Fibroblast of the aortic adventitia (primary cell): ENCODE measurements at regions not wholly inside any gene's neighbourhood (a gene's known extent, or its start where the extent isn't known, plus 50 kb on each side); places are given as distances from the start of the nearest gene placed in this dataset.

ENCODE experiments used
- DNase-seq: peaks from one replicate; pipeline ENCODE4 v3.0.0-alpha.2; 2010; ENCODE audit warnings: low read depth
- H3K4me3 ChIP-seq: 2 replicates; pipeline ENCODE4 v1.5.1; 2011; ENCODE audit warnings: low read depth, mild to moderate bottlenecking, control low read depth, low read length, moderate library complexity
- CTCF ChIP-seq: IDR thresholded peaks from 2 replicates; pipeline ENCODE4 v1.5.1; 2011; ENCODE audit warnings: mild to moderate bottlenecking, low read length, control low read depth, inconsistent platforms; ENCODE audit not compliant: insufficient read depth

GRCh38 chr1:30192969-30193630 is 530.3 kb downstream of the MATN1 start:
- no peak overlapping the region for H3K4me3 ChIP-seq
- TF ChIP-seq CTCF: no peak
- DNase-seq: no peak

GRCh38 chr1:30191154-30191702 is 532.2 kb downstream of the MATN1 start:
- DNase-seq: peak; percentile 78
- TF ChIP-seq CTCF: no peak
- H3K4me3 ChIP-seq: no peak overlapping the region

GRCh38 chr1:30190511-30191153 is 532.8 kb downstream of the MATN1 start:
- H3K4me3 ChIP-seq: no peak overlapping the region
- no peak for TF ChIP-seq CTCF
- DNase-seq: no peak

- no peak for DNase-seq
- TF ChIP-seq CTCF: no peak
- H3K4me3 ChIP-seq: no peak overlapping the region
These were observed 533.4 kb downstream of the MATN1 start for GRCh38 chr1:30189818-30190500.

- no peak overlapping the region for H3K4me3 ChIP-seq
- TF ChIP-seq CTCF: no peak
- DNase-seq: no peak
These were observed 534.4 kb downstream of the MATN1 start for GRCh38 chr1:30188999-30189398.

GRCh38 chr1:30188329-30188728 is 535.1 kb downstream of the MATN1 start:
- H3K4me3 ChIP-seq: no peak overlapping the region
- TF ChIP-seq CTCF: no peak
- DNase-seq: no peak
